Stimulated activated CD4-positive, alpha-beta T cell treated with anti-CD3 and anti-CD28 coated beads, Interleukin-4, amount 100 ng/mL, for 48 hours (primary cell): ENCODE measurements at regions not wholly inside any gene's neighbourhood (a gene's known extent, or its start where the extent isn't known, plus 50 kb on each side); places are given as distances from the start of the nearest gene placed in this dataset.
"Not testable (repeated sequence)": the region's sequence is repeated elsewhere in the genome, so short reads cannot be mapped to it uniquely, and the experiment has no call there.

Experiments used
- DNase-seq, 2 donors: peaks; one replicate each; pipeline ENCODE4 v3.0.0-alpha.2; 2020; ENCODE audit warnings: low read depth in 2 of 2

- DNase-seq: no peak
Observed at GRCh38 chr6:19394687-19395086, 442.5 kb upstream of the ID4 start.

GRCh38 chr6:19395316-19395715, 441.9 kb upstream of the ID4 start:
- DNase-seq: no peak

- DNase-seq: no peak
Observed at GRCh38 chr6:19399406-19399805, 437.8 kb upstream of the ID4 start.

- DNase-seq: not testable (repeated sequence)
Observed at GRCh38 chr6:19404884-19405283, 432.3 kb upstream of the ID4 start.

- DNase-seq: no peak
Observed at GRCh38 chr6:19408331-19408730, 428.8 kb upstream of the ID4 start.

GRCh38 chr6:19410481-19410880, 426.7 kb upstream of the ID4 start:
- no peak for DNase-seq

- DNase-seq: no peak
Observed at GRCh38 chr6:19413323-19413722, 423.8 kb upstream of the ID4 start.

- no peak for DNase-seq
Observed at GRCh38 chr6:19415605-19416326, 421.4 kb upstream of the ID4 start.

- DNase-seq: no peak
Observed at GRCh38 chr6:19416811-19417210, 420.4 kb upstream of the ID4 start.

- DNase-seq: no peak
Observed at GRCh38 chr6:19417713-19418112, 419.5 kb upstream of the ID4 start.

GRCh38 chr6:19424853-19425252, 412.3 kb upstream of the ID4 start:
- DNase-seq: no peak

- DNase-seq: no peak
Observed at GRCh38 chr6:19427548-19427947, 409.6 kb upstream of the ID4 start.

GRCh38 chr6:19432966-19433498, 404.1 kb upstream of the ID4 start:
- DNase-seq: no peak

GRCh38 chr6:19434065-19434464, 403.1 kb upstream of the ID4 start:
- no peak for DNase-seq

- DNase-seq: no peak
Observed at GRCh38 chr6:19435755-19436154, 401.4 kb upstream of the ID4 start.

- DNase-seq: no peak
Observed at GRCh38 chr6:19438566-19439353, 398.4 kb upstream of the ID4 start.

- DNase-seq: no peak
Observed at GRCh38 chr6:19440531-19440930, 396.6 kb upstream of the ID4 start.

GRCh38 chr6:19443411-19443810, 393.8 kb upstream of the ID4 start:
- DNase-seq: no peak

GRCh38 chr6:19444041-19444440, 393.1 kb upstream of the ID4 start:
- no peak for DNase-seq

- DNase-seq: no peak
Observed at GRCh38 chr6:19444481-19444880, 392.7 kb upstream of the ID4 start.

- no peak for DNase-seq
Observed at GRCh38 chr6:19446570-19446969, 390.6 kb upstream of the ID4 start.

- no peak for DNase-seq
Observed at GRCh38 chr6:19450651-19451050, 386.5 kb upstream of the ID4 start.

- DNase-seq: no peak
Observed at GRCh38 chr6:19452495-19452894, 384.7 kb upstream of the ID4 start.
